ENCODE measurements at regions not wholly inside any gene's neighbourhood (a gene's known extent, or its start where the extent isn't known, plus 50 kb on each side); places are given as distances from the start of the nearest gene placed in this dataset.

- TF ChIP-seq POLR2A (IDR thresholded peaks at IDR 0.05; ENCODE audit: low read length) (no peak), GATA1 (IDR thresholded peaks at IDR 0.05; ENCODE audit: low read depth, low read length) (no peak)
Measured at GRCh38 chr9:73031350-73031749, 78.5 kb upstream of the ALDH1A1 start.

Measured in erythroblast (primary cell).